Colonic mucosa (tissue), 4 donors: ENCODE measurements at regions not wholly inside any gene's neighbourhood (a gene's known extent, or its start where the extent isn't known, plus 50 kb on each side); places are given as distances from the start of the nearest gene placed in this dataset.

Source experiments
- DNase-seq: peaks from one replicate; pipeline ENCODE4 v3.0.0-alpha.2; 2020
- H3K27ac ChIP-seq: fragments of 200-600 bp; one replicate; pipeline ENCODE4 v1.8.0; 2021
- H3K27me3 ChIP-seq: fragments of 200-600 bp; one replicate; pipeline ENCODE4 v1.8.0; 2021
- H3K36me3 ChIP-seq: fragments of 200-600 bp; one replicate; pipeline ENCODE4 v1.8.0; 2021
- H3K4me1 ChIP-seq: fragments of 200-600 bp; one replicate; pipeline ENCODE4 v1.8.0; 2021; ENCODE audit warnings: mild to moderate bottlenecking
- H3K4me3 ChIP-seq: fragments of 200-600 bp; one replicate; pipeline ENCODE4 v1.8.0; 2021
- H3K9ac ChIP-seq, 2 donors: one replicate each; pipeline ENCODE4 v1.7.0; 2013; ENCODE audit warnings: control low read depth in 2 of 2, low read depth in 2 of 2, low read length in 2 of 2
- H3K9me3 ChIP-seq: fragments of 200-600 bp; one replicate; pipeline ENCODE4 v1.8.0; 2021
- intact Hi-C: fragments of 100-400 bp; cut with DNase I; formaldehyde crosslinking; loops from one replicate; pipeline ENCODE4 v1.14.1; 2022
- TF ChIP-seq, protein P1 (sequence below): fragments of 200-600 bp; IDR thresholded peaks from one replicate; pipeline ENCODE4 v1.8.0; 2022; ENCODE audit warnings: antibody characterized with exemption, mild to moderate bottlenecking
- donor health status: healthy.
- donor health status: DM: no; HTN: no; CAD: no.
- donor health status: DM: no; HTN: no; CAD: no.

DNA sequence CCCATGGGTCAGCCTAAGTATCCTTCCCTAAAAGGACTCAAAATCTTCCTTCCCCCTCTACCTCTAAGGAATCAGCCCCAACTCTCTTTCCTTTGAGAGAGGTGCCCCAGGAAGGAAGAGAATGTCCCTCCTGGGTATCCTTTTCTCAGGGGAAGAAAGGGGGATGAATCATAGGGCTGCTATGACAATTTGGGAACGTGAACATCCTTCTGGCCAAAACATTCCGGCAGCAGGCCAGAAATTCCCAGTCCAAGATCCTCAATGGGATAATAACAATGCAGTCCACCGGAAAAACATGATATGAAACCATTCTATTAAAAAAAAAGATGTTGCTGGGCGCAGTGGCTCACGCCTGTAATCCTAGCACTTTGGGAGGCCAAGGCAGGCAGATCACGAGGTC, 50.8 kb upstream of the CACNA2D3 start:
- Histone ChIP-seq H3K27ac (no peak overlapping the region), H3K4me1 (no peaks in the 10 kb centered on the region), H3K9ac (no peak overlapping the region), H3K4me3 (no peak overlapping the region), H3K36me3 (no peaks in the 10 kb centered on the region), H3K9me3 (no peaks in the 10 kb centered on the region), H3K27me3 (no peaks in the 10 kb centered on the region)
- intact Hi-C loops: no loop called here
- TF ChIP-seq, protein P1, sequence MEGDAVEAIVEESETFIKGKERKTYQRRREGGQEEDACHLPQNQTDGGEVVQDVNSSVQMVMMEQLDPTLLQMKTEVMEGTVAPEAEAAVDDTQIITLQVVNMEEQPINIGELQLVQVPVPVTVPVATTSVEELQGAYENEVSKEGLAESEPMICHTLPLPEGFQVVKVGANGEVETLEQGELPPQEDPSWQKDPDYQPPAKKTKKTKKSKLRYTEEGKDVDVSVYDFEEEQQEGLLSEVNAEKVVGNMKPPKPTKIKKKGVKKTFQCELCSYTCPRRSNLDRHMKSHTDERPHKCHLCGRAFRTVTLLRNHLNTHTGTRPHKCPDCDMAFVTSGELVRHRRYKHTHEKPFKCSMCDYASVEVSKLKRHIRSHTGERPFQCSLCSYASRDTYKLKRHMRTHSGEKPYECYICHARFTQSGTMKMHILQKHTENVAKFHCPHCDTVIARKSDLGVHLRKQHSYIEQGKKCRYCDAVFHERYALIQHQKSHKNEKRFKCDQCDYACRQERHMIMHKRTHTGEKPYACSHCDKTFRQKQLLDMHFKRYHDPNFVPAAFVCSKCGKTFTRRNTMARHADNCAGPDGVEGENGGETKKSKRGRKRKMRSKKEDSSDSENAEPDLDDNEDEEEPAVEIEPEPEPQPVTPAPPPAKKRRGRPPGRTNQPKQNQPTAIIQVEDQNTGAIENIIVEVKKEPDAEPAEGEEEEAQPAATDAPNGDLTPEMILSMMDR: no peak
- DNase-seq: no peak

DNA sequence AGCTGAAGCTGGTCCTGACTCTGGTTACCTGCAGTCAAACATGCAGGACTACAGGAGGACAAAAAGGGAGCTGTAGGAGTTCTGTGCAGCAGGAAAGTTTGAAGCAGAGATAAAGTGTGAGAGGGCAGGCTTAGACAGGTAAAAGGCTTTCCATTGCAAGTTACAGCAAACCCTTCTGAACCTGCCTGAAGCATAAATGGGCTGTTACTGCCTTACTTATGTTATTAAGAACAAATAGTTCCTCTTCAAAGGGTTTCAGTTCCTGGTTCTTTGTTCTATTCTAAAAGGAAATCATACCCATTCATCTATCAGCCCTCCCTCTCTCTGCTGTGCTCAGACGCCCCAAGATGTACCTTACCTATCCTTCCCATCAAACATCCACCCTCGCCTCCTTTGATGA, 52.4 kb upstream of the CACNA2D3 start:
- Histone ChIP-seq H3K36me3 (no peaks in the 10 kb centered on the region), H3K27ac (no peak overlapping the region), H3K4me1 (no peaks in the 10 kb centered on the region), H3K27me3 (no peaks in the 10 kb centered on the region), H3K9ac (no peak overlapping the region), H3K9me3 (no peaks in the 10 kb centered on the region), H3K4me3 (no peak overlapping the region)
- TF ChIP-seq, protein P1: no peak
- intact Hi-C loops: no loop called here
- no peak for DNase-seq

DNA sequence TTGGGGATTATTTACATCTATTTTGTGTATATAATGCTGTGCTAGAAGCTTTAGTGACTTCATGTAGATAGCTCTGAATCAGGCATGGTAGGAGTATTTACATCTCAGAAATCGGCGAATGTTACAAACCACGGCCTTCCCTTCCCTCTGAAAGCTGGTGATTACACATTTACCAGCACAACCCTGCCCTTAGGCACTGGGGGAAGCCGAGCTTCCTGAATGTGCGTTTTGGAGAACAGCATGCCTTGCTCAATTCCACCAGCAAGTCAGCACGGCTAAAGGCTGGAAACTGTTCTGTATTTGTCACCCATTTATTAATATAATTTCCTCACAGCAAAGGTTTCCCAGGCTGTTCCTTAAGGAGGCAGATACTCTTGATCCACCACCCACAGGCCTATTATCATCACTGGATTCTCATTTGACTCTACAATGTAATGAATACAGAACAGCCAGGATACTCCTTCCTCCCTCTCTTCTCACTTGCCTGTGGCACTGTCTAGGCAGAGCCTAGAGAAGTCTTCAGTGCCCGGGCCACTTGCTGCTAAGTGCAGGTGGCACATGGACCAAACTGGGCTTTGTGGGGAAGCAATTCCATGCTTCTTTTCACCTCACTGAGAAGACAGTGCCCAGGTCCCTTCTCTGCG, 55.2 kb upstream of the CACNA2D3 start:
- Histone ChIP-seq H3K27ac (no peak overlapping the region), H3K36me3 (no peaks in the 10 kb centered on the region), H3K9me3 (no peaks in the 10 kb centered on the region), H3K27me3 (no peaks in the 10 kb centered on the region), H3K4me1 (no peaks in the 10 kb centered on the region), H3K4me3 (no peak overlapping the region), H3K9ac (no peak overlapping the region)
- TF ChIP-seq, protein P1: no peak
- intact Hi-C loops: no loop called here
- DNase-seq: no peak

DNA sequence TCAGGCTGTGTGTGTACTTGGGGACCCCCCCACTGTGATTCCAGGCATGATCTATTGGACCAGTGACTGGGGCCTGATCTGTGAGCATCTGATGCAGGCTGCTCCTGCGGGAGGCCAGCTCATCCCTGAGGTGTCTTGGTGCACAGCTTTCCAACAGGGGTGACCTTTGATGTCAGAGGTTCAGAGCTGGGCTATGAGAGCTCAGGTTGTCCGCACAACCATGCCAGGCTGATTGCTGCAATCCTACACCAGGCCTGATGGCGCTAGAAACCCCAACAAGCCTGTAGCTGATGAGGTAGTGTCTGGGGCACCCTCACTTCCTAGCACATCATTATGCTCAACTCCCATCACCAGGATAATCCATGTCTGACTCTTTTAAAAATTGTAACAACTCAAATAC, 56.1 kb upstream of the CACNA2D3 start:
- H3K27ac ChIP-seq: no peak overlapping the region
- no peaks in the 10 kb centered on the region for H3K36me3 ChIP-seq
- no peaks in the 10 kb centered on the region for H3K4me1 ChIP-seq
- intact Hi-C loops: no loop called here
- H3K9ac ChIP-seq: no peak overlapping the region
- H3K9me3 ChIP-seq: no peaks in the 10 kb centered on the region
- TF ChIP-seq, protein P1: no peak
- DNase-seq: no peak
- no peak overlapping the region for H3K4me3 ChIP-seq
- no peaks in the 10 kb centered on the region for H3K27me3 ChIP-seq

GRCh38 chr3:54065586-54065985, 56.8 kb upstream of the CACNA2D3 start:
- H3K36me3 ChIP-seq: no peaks in the 10 kb centered on the region
- TF ChIP-seq, protein P1: no peak
- intact Hi-C loops: no loop called here
- DNase-seq: no peak
- H3K4me1 ChIP-seq: no peaks in the 10 kb centered on the region
- H3K9me3 ChIP-seq: no peaks in the 10 kb centered on the region
- no peaks in the 10 kb centered on the region for H3K27me3 ChIP-seq
- no peak overlapping the region for H3K27ac ChIP-seq
- no peak overlapping the region for H3K4me3 ChIP-seq
- no peak overlapping the region for H3K9ac ChIP-seq
